GM10248 (cell line): ENCODE measurements at regions not wholly inside any gene's neighbourhood (a gene's known extent, or its start where the extent isn't known, plus 50 kb on each side); places are given as distances from the start of the nearest gene placed in this dataset.
A peak's percentile ranks its signal among the peaks of the same experiment; 100 is the strongest.

Experiments
- CTCF ChIA-PET: fragments of 300-600 bp; sonication (Branson Sonifier 250); formaldehyde crosslinking; extraction: SDS; loops from one replicate; lab custom pipeline; 2021; ENCODE audit warnings: antibody characterized with exemption; lab: Yijun Ruan, JAX
- POLR2A ChIA-PET: fragments of 350-650 bp; sonication (Branson Sonifier 250); formaldehyde crosslinking; extraction: SDS; loops from one replicate; lab custom pipeline; 2020; ENCODE audit warnings: antibody characterized with exemption; lab: Yijun Ruan, JAX
- DNase-seq: peaks from one replicate; pipeline ENCODE4 v3.0.0; 2012; ENCODE audit errors: extremely low spot score
- TF ChIP-seq, protein P1 (sequence below): IDR thresholded peaks from 2 replicates; pipeline ENCODE4 v1.5.1; 2012; ENCODE audit warnings: mild to moderate bottlenecking, low read depth; ENCODE audit errors: extremely low read depth, missing control alignments, control extremely low read depth

DNA sequence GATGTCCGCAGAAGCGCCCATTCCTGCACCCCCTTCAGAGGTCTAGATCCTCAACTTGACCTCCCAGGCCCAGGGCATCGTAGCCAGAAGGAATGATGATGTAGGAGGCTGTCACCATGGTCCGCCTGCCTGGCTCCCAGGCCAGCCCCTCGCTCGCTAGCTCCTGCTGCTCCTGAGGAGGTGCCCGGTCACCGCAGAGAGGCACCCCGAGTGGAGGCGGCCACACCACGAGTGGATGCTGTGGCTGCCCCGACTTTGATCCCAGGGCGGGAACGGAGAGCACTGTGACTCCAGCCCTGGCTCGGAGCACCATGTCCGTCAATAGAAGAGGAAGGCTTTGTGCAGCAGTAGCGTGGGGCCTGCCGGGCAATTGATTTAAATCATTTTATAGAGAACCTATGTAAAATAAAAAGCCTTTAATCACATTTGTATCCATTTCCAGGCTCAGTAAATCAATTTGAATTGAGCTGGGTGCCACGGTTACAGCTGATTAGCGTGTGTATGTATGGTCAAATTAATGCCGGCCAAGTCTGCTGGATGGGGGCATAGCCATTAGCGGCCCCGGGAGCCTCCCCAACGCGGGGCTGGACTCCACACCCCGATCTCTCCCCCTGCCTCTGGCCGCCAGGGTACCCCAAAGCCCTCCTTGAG lies 122.6 kb upstream of the GSE1 start:
- POLR2A ChIA-PET = no interaction called here
- TF ChIP-seq, protein P1, sequence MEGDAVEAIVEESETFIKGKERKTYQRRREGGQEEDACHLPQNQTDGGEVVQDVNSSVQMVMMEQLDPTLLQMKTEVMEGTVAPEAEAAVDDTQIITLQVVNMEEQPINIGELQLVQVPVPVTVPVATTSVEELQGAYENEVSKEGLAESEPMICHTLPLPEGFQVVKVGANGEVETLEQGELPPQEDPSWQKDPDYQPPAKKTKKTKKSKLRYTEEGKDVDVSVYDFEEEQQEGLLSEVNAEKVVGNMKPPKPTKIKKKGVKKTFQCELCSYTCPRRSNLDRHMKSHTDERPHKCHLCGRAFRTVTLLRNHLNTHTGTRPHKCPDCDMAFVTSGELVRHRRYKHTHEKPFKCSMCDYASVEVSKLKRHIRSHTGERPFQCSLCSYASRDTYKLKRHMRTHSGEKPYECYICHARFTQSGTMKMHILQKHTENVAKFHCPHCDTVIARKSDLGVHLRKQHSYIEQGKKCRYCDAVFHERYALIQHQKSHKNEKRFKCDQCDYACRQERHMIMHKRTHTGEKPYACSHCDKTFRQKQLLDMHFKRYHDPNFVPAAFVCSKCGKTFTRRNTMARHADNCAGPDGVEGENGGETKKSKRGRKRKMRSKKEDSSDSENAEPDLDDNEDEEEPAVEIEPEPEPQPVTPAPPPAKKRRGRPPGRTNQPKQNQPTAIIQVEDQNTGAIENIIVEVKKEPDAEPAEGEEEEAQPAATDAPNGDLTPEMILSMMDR = no peak
- CTCF ChIA-PET = interaction anchor here (0.7 to 5.1 kb wide), 16 partner anchors 10 to 216 kb away, joined by 3 to 35 read pairs (median 4); no protein-coding TSS in a partner anchor
- no peak for DNase-seq

- ChIA-PET POLR2A (no interaction called here), CTCF (interaction anchor here (0.7 to 5.1 kb wide), 19 partner anchors 11 to 228 kb away, joined by 3 to 35 read pairs (median 3); partner anchors contain the start of gene GSE1)
- DNase-seq = peak; percentile 79
- TF ChIP-seq, protein P1 = peak; percentile 69
These were observed 121.9 kb upstream of the GSE1 start for GRCh38 chr16:85491058-85491771.

- DNase-seq = no peak
- POLR2A ChIA-PET = no interaction called here
These were observed 121.3 kb upstream of the GSE1 start for GRCh38 chr16:85491798-85492294.

GRCh38 chr16:85492295-85492864 lies 120.7 kb upstream of the GSE1 start:
- no peak for DNase-seq
- TF ChIP-seq, protein P1 = no peak
- ChIA-PET CTCF (interaction anchor here (1.1 to 5.1 kb wide), 10 partner anchors 9 to 227 kb away, joined by 3 to 35 read pairs (median 10); partner anchors contain the start of gene GSE1), POLR2A (interaction anchor here (0.6 kb wide), 1 partner anchor 761 kb away, joined by 8 read pairs; no protein-coding TSS in a partner anchor)

More at GRCh38 chr16:85491798-85492294, 121.3 kb upstream of the GSE1 start:
- TF ChIP-seq, protein P1 = no peak
- CTCF ChIA-PET = interaction anchor here (0.8 to 5.1 kb wide), 16 partner anchors 10 to 227 kb away, joined by 3 to 35 read pairs (median 4); partner anchors contain the start of gene GSE1

GRCh38 chr16:85494315-85494714 lies 118.8 kb upstream of the GSE1 start:
- ChIA-PET POLR2A (no interaction called here), CTCF (interaction anchor here (1.4 to 5.1 kb wide), 4 partner anchors 67 to 122 kb away, joined by 3 to 35 read pairs (median 14); no protein-coding TSS in a partner anchor)
- DNase-seq = no peak

More at GRCh38 chr16:85494315-85494714, 118.8 kb upstream of the GSE1 start:
- TF ChIP-seq, protein P1 = no peak
